Tibial nerve (tissue), 3 donors: ENCODE measurements at regions not wholly inside any gene's neighbourhood (a gene's known extent, or its start where the extent isn't known, plus 50 kb on each side); places are given as distances from the start of the nearest gene placed in this dataset.

Experiments
- CTCF ChIP-seq, 5 experiments: fragments of 200-600 bp in 3 of 5; fragments of 450-650 bp in 2 of 5; sonication (generic) in 3 of 5; IDR thresholded peaks; one replicate each; pipeline ENCODE4 v1.5.1; 2016 to 2019; ENCODE audit warnings: antibody characterized with exemption in 5 of 5, mild to moderate bottlenecking in 3 of 5, moderate library complexity in 2 of 5
- POLR2A ChIP-seq, 2 donors: fragments of 450-650 bp; IDR thresholded peaks; one replicate each; pipeline ENCODE4 v1.6.1; 2017; ENCODE audit warnings: antibody characterized with exemption in 2 of 2, mild to moderate bottlenecking in 2 of 2, moderate library complexity in 2 of 2

- TF ChIP-seq CTCF (IDR thresholded peaks at IDR 0.05) (no peak), POLR2A (IDR thresholded peaks at IDR 0.05) (no peak)
Measured at GRCh38 chr14:76947838-76948184, 80.7 kb downstream of the IRF2BPL start.
